LNCaP clone FGC (cell line): ENCODE measurements at regions not wholly inside any gene's neighbourhood (a gene's known extent, or its start where the extent isn't known, plus 50 kb on each side); places are given as distances from the start of the nearest gene placed in this dataset.

ENCODE experiments used
- DNase-seq: peaks from one replicate; pipeline ENCODE4 v3.0.0-alpha.2; 2011; ENCODE audit warnings: low read depth
- H3K4me3 ChIP-seq: 2 replicates; pipeline ENCODE4 v1.5.1; 2011; ENCODE audit warnings: mild to moderate bottlenecking, low read depth, low read length, control low read depth
- TF ChIP-seq, protein P1 (sequence below): IDR thresholded peaks from 2 replicates; pipeline ENCODE4 v1.5.1; 2012; ENCODE audit warnings: mild to moderate bottlenecking; ENCODE audit not compliant: control insufficient read depth, insufficient read depth; ENCODE audit errors: extremely low read depth

DNA sequence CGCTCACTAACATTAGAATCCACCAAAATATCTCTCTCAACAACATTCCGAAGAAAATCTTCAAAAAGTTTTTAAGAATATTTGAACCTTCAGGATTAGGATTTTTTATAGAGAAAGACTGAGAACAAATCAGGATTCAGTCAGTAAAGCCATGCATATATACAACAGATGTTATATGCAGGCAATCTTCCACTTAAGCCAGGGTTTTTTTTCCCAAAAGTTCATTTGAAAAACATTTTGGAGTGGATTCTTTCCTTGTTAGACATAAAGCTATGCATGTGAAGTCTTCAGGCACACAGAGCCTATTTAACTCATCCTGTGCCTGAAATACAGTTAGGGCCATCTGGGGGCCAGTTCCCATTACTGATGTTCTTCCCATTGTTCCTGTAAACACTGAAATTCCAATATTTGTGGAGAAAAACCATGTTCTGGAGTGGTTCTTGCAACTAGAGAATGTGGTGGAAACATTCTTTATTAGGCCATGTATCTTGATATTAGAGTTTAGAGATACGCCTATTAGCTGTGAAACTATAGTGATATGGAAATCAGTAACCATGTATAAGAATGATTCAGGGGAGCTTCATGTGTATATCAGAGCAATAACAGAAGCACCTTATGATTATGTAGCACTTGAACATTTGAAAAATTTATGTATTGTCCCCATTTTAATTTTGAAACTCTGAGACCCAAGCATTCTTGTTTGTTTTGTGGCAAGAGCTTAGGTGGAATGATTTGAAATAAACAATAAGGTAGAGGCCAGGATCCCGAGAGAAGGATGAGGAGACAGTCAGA is 61.7 kb downstream of the PLEKHG1 start:
- no peak overlapping the region for H3K4me3 ChIP-seq
- DNase-seq, result no peak
- TF ChIP-seq, protein P1, sequence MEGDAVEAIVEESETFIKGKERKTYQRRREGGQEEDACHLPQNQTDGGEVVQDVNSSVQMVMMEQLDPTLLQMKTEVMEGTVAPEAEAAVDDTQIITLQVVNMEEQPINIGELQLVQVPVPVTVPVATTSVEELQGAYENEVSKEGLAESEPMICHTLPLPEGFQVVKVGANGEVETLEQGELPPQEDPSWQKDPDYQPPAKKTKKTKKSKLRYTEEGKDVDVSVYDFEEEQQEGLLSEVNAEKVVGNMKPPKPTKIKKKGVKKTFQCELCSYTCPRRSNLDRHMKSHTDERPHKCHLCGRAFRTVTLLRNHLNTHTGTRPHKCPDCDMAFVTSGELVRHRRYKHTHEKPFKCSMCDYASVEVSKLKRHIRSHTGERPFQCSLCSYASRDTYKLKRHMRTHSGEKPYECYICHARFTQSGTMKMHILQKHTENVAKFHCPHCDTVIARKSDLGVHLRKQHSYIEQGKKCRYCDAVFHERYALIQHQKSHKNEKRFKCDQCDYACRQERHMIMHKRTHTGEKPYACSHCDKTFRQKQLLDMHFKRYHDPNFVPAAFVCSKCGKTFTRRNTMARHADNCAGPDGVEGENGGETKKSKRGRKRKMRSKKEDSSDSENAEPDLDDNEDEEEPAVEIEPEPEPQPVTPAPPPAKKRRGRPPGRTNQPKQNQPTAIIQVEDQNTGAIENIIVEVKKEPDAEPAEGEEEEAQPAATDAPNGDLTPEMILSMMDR, result no peak

- no peak for DNase-seq
- H3K4me3 ChIP-seq, result no peak overlapping the region
- TF ChIP-seq, protein P1, result no peak
Measured at GRCh38 chr6:150662814-150663213, 63.1 kb downstream of the PLEKHG1 start.

- TF ChIP-seq, protein P1, result no peak
- no peak overlapping the region for H3K4me3 ChIP-seq
- DNase-seq, result no peak
Measured at GRCh38 chr6:150664091-150664490, 64.4 kb downstream of the PLEKHG1 start.

DNA sequence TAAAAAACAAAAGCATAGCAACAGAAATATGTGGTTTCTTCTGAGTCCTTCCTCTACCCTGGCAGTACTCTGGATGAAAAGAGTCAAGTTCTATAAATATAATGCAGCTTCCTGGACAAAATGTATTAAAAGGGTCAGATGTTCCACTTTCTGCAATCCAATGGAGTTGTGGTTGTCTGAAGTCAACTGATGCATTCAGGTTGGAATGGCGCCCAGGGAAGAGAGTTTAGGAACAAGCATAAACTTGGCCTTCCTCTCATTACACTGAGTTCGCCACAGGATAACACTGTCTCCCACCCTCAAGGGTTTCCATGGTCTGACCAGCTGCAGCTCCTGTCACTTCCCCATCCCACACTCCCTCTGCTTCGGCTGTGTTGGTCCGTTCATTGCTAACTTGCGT is 66.4 kb downstream of the PLEKHG1 start:
- DNase-seq, result no peak
- H3K4me3 ChIP-seq, result no peak overlapping the region
- TF ChIP-seq, protein P1, result no peak

DNA sequence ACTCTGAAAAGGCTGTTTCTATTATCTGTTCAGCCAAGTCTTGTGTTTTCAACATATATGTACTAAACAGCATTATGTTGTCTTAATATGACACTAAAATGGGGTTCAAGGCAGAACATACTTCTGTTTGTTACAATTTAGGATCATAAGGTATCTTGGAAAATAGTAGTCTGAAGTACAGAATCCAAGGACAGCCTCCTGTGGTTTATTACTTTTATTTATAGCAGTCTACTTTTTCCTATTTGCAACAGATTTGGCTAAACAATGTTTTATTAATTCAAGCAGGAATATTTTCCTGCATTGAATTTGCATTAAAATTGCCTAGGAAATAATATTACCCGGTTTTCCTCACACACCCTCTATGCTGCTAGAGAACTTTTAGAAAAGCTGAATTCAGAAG is 67.7 kb downstream of the PLEKHG1 start:
- TF ChIP-seq, protein P1, result no peak
- no peak overlapping the region for H3K4me3 ChIP-seq
- no peak for DNase-seq

DNA sequence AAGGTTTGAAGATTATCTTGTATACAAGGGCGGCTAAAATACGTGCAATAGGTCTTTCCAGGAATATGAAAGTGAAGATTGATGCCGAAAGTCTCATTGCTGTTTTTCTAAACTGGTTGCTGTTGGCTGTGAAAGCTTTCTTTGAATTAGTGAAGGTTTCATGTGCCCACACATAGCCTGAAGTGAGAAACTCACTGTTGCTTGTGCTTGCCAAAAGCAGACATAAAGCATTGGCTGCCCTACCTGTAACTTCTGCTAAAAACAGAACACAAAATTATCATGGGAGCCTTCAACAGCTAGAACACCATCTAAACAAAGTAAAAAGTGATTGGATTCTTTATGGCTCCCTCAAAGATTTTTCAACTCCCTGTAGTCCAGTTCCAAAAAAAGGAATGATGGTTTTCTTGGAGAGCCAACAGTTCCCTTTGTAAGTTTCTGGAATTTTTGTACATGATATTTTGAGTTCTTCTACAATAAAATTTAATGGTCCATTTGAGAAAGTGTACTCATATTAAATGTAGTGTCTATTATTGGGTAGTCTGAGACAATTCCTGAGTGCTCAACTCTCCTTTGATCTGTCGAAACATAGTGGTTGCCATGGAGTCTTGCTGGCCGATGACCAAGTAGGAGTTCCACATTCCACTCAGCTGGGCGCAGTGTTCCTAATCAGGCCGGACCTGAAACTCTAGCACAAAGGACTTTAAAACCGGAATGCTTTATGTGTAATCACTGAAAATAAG is 68.5 kb downstream of the PLEKHG1 start:
- TF ChIP-seq, protein P1, result peak; percentile 20; the same call in 1 of the 2 replicates
- DNase-seq, result peak; percentile 75

More for the DNA sequence above, 68.5 kb downstream of the PLEKHG1 start:
- no peak overlapping the region for H3K4me3 ChIP-seq
